ENCODE measurements at regions not wholly inside any gene's neighbourhood (a gene's known extent, or its start where the extent isn't known, plus 50 kb on each side); places are given as distances from the start of the nearest gene placed in this dataset.

GRCh38 chr9:2570615-2571479 is 50.7 kb upstream of the VLDLR start:
- Histone ChIP-seq H3K9me1 (ENCODE audit: insufficient read depth, low read length) (peaks cover 7% of the 10 kb centered on the region), H2AFZ (replicated peaks; ENCODE audit: low read length, poor library complexity) (peak overlapping the region; percentile 53), H3K9ac (ENCODE audit: low read depth, low read length) (no peak overlapping the region), H4K8ac (ENCODE audit: low read depth in 2 of 2, low read length in 2 of 2) (no peak overlapping the region), H3K79me1 (ENCODE audit: low read depth in 1 of 2, low read length in 2 of 2) (no peaks in the 10 kb centered on the region), H3K14ac (replicated peaks; ENCODE audit: low read depth, low read length) (peak overlapping the region; percentile 74), H3K18ac (ENCODE audit: low read depth, low read length) (peak overlapping the region; percentile 73), H2BK120ac (ENCODE audit: low read depth, low read length) (no peak overlapping the region), H3K27ac (ENCODE audit: insufficient read depth, low read length) (no peak overlapping the region), H2AK9ac (replicated peaks; ENCODE audit: low read depth, low read length, poor library complexity) (no peak overlapping the region), H2BK5ac (ENCODE audit: low read depth, low read length, poor library complexity, severe bottlenecking) (no peak overlapping the region), H4K91ac (ENCODE audit: insufficient read depth, low read depth, low read length) (no peak overlapping the region), H3K9me3 (ENCODE audit: control insufficient read depth, insufficient read depth, low read length) (no peaks in the 10 kb centered on the region), H3K36me3 (ENCODE audit: control insufficient read depth, insufficient read depth, low read length) (no peaks in the 10 kb centered on the region), H3K4me1 (ENCODE audit: control insufficient read depth, insufficient read depth, low read length) (peaks cover 7% of the 10 kb centered on the region), H3K56ac (ENCODE audit: extremely low read depth, insufficient read depth, low read length) (no peak overlapping the region), H2BK20ac (ENCODE audit: low read depth, low read length) (no peak overlapping the region), H2BK15ac (ENCODE audit: low read depth, low read length) (no peak overlapping the region), H2AK5ac (ENCODE audit: low read depth, low read length) (peak overlapping the region; percentile 4; the same call in 1 of the 2 replicates), H3K4ac (ENCODE audit: low read depth, low read length) (no peak overlapping the region), H3K4me3 (ENCODE audit: insufficient read depth, low read depth, low read length) (no peak overlapping the region), H3K23ac (ENCODE audit: low read depth, low read length) (0 out of 2 replicates have a peak overlapping the region, but pooled peaks have one; percentile 56), H4K5ac (ENCODE audit: low read depth, low read length) (no peak overlapping the region), H3K27me3 (ENCODE audit: control insufficient read depth, insufficient read depth, low read length) (no peaks in the 10 kb centered on the region), H3K4me2 (ENCODE audit: low read depth, low read length) (peak overlapping the region; percentile 57), H4K20me1 (ENCODE audit: insufficient read depth, low read length) (no peaks in the 10 kb centered on the region)
- 20% methylated on average over 1 of the region's 7 CpGs; no CpG with 5 or more reads in 1 of the 2 experiments for WGBS, 2 experiments (ENCODE audit: extremely low coverage in 2 of 2, insufficient read length in 1 of 2)
- dilution Hi-C loops (cut with HindIII; ENCODE audit: low sequenced_read_pairs, unreplicated experiment) = no loop called here
- peak; percentile 80 for ATAC-seq (ENCODE audit: low read depth)
- DNase-seq = peak; percentile 62
- CTCF ChIA-PET = interaction anchor here (0.6 kb wide), 1 partner anchor 353 kb away, joined by 3 read pairs; no protein-coding TSS in a partner anchor
- POLR2A ChIA-PET (ENCODE audit: unreplicated experiment) = no interaction called here
- TF ChIP-seq MXI1 (IDR thresholded peaks at IDR 0.05; ENCODE audit: borderline replicate concordance, low read depth, low read length) = no peak
- TF ChIP-seq RFX5 (IDR thresholded peaks at IDR 0.05; ENCODE audit: low read depth, low read length) = no peak
- no peak for TF ChIP-seq SMC3 (IDR thresholded peaks at IDR 0.05; ENCODE audit: low read depth, low read length)
- TF ChIP-seq RAD21 (IDR thresholded peaks at IDR 0.05; ENCODE audit: low read length) = no peak
- TF ChIP-seq CEBPB (IDR thresholded peaks at IDR 0.05; ENCODE audit: low read depth, low read length) = no peak
- no peak for TF ChIP-seq NFE2L2 (IDR thresholded peaks at IDR 0.05; ENCODE audit: low read depth, low read length)
- no peak for TF ChIP-seq USF2 (IDR thresholded peaks at IDR 0.05; ENCODE audit: low read depth, low read length)
- intact Hi-C loops (cut with micrococcal nuclease) = no loop called here
- in situ Hi-C loops (cut with MboI; ENCODE audit: low sequenced_read_pairs) = no loop called here
- BruUV-seq (replicated peaks) = no TSS peak

Data from IMR-90 (cell line).